IMR-90 (cell line): ENCODE measurements at regions not wholly inside any gene's neighbourhood (a gene's known extent, or its start where the extent isn't known, plus 50 kb on each side); places are given as distances from the start of the nearest gene placed in this dataset.

Experiments used
- ATAC-seq: fragments of 200-7000 bp; cut with Tn5 transposase; 2 replicates; pipeline ENCODE4 v1.9.1; 2020; ENCODE audit warnings: low read depth, mild to moderate bottlenecking, moderate library complexity
- BruUV-seq: library from RNA; stranded (reverse); fragments of 400-500 nt; replicated peaks from 2 replicates; lab custom pipeline; 2021; lab: Mats Ljungman, UMichigan
- CTCF ChIA-PET: fragments of 300-600 bp; formaldehyde crosslinking; extraction: SDS; loops from one replicate; lab custom pipeline; 2021; ENCODE audit warnings: antibody characterized with exemption; lab: Yijun Ruan, JAX
- POLR2A ChIA-PET: fragments of 300-600 bp; sonication (Branson Sonifier 250); formaldehyde crosslinking; loops from one replicate; lab custom pipeline; 2022; ENCODE audit warnings: antibody characterized with exemption; ENCODE audit not compliant: unreplicated experiment; lab: Charles Lee
- DNase-seq: peaks from one replicate; pipeline ENCODE4 v3.0.0; 2013
- H2AFZ ChIP-seq: replicated peaks from 2 replicates; pipeline ENCODE3; 2013; ENCODE audit warnings: low read length, mild to moderate bottlenecking; ENCODE audit not compliant: poor library complexity
- H2AK5ac ChIP-seq: 2 replicates; pipeline ENCODE4 v1.6.1; 2013; ENCODE audit warnings: low read depth, low read length, inconsistent platforms
- H2AK9ac ChIP-seq: replicated peaks from 2 replicates; pipeline ENCODE3; 2013; ENCODE audit warnings: mild to moderate bottlenecking, low read depth, low read length, moderate library complexity; ENCODE audit not compliant: poor library complexity
- H2BK120ac ChIP-seq: 2 replicates; pipeline ENCODE4 v1.6.1; 2013; ENCODE audit warnings: low read depth, low read length, inconsistent platforms
- H2BK15ac ChIP-seq: 3 replicates; pipeline ENCODE4 v1.6.1; 2013; ENCODE audit warnings: low read depth, low read length, inconsistent platforms
- H2BK20ac ChIP-seq: 2 replicates; pipeline ENCODE4 v1.6.1; 2013; ENCODE audit warnings: low read depth, mild to moderate bottlenecking, inconsistent platforms, low read length, moderate library complexity
- H2BK5ac ChIP-seq: 2 replicates; pipeline ENCODE4 v1.6.1; 2013; ENCODE audit warnings: mild to moderate bottlenecking, low read depth, low read length, inconsistent platforms; ENCODE audit not compliant: poor library complexity, severe bottlenecking
- H3K14ac ChIP-seq: replicated peaks from 2 replicates; pipeline ENCODE4 v1.6.1; 2013; ENCODE audit warnings: low read depth, low read length, inconsistent platforms
- H3K18ac ChIP-seq: 2 replicates; pipeline ENCODE4 v1.6.1; 2013; ENCODE audit warnings: low read depth, low read length, control low read depth
- H3K23ac ChIP-seq: 2 replicates; pipeline ENCODE4 v1.6.1; 2013; ENCODE audit warnings: low read depth, low read length, inconsistent platforms
- H3K27ac ChIP-seq: 2 replicates; pipeline ENCODE4 v1.5.1; 2013; ENCODE audit warnings: mild to moderate bottlenecking, control low read depth, low read length; ENCODE audit not compliant: insufficient read depth
- H3K27me3 ChIP-seq: 2 replicates; pipeline ENCODE4 v1.6.1; 2013; ENCODE audit warnings: low read length; ENCODE audit not compliant: control insufficient read depth, insufficient read depth
- H3K36me3 ChIP-seq: 2 replicates; pipeline ENCODE4 v1.6.1; 2013; ENCODE audit warnings: low read length, mixed read lengths; ENCODE audit not compliant: control insufficient read depth, insufficient read depth
- H3K4ac ChIP-seq: 2 replicates; pipeline ENCODE4 v1.6.1; 2013; ENCODE audit warnings: low read depth, low read length, inconsistent platforms
- H3K4me1 ChIP-seq: 2 replicates; pipeline ENCODE4 v1.6.1; 2013; ENCODE audit warnings: low read length, mixed read lengths; ENCODE audit not compliant: control insufficient read depth, insufficient read depth
- H3K4me2 ChIP-seq: 2 replicates; pipeline ENCODE4 v1.6.1; 2013; ENCODE audit warnings: low read depth, mild to moderate bottlenecking, control low read depth, low read length, moderate library complexity
- H3K4me3 ChIP-seq: 2 replicates; pipeline ENCODE4 v1.5.1; 2013; ENCODE audit warnings: low read depth, mild to moderate bottlenecking, control low read depth, low read length, moderate library complexity; ENCODE audit not compliant: insufficient read depth
- H3K56ac ChIP-seq: 2 replicates; pipeline ENCODE4 v1.6.1; 2013; ENCODE audit warnings: low read length, inconsistent platforms; ENCODE audit not compliant: insufficient read depth; ENCODE audit errors: extremely low read depth
- H3K79me1 ChIP-seq, 2 experiments: 2 replicates each; pipeline ENCODE4 v1.6.1; 2013; ENCODE audit warnings: low read length in 2 of 2, inconsistent platforms in 1 of 2, low read depth in 1 of 2
- H3K9ac ChIP-seq: 2 replicates; pipeline ENCODE4 v1.6.1; 2013; ENCODE audit warnings: low read depth, low read length, control low read depth
- H3K9me1 ChIP-seq: 2 replicates; pipeline ENCODE4 v1.6.1; 2013; ENCODE audit warnings: low read length, inconsistent platforms; ENCODE audit not compliant: insufficient read depth
- H3K9me3 ChIP-seq: 2 replicates; pipeline ENCODE4 v1.6.1; 2013; ENCODE audit warnings: low read length; ENCODE audit not compliant: control insufficient read depth, insufficient read depth
- H4K20me1 ChIP-seq: 2 replicates; pipeline ENCODE4 v1.6.1; 2013; ENCODE audit warnings: low read length, inconsistent platforms; ENCODE audit not compliant: insufficient read depth
- H4K5ac ChIP-seq: 2 replicates; pipeline ENCODE4 v1.6.1; 2013; ENCODE audit warnings: mild to moderate bottlenecking, low read depth, low read length, control low read depth
- H4K8ac ChIP-seq, 2 experiments: 2 replicates each; pipeline ENCODE4 v1.6.1; 2013; ENCODE audit warnings: low read depth in 2 of 2, low read length in 2 of 2, control low read depth in 1 of 2, inconsistent platforms in 1 of 2
- H4K91ac ChIP-seq: 2 replicates; pipeline ENCODE4 v1.6.1; 2013; ENCODE audit warnings: low read depth, low read length, inconsistent platforms; ENCODE audit not compliant: insufficient read depth
- BHLHE40 ChIP-seq: fragments of 150-350 bp; IDR thresholded peaks from 2 replicates; pipeline ENCODE4 v1.6.1; 2016; ENCODE audit warnings: mild to moderate bottlenecking, low read depth, low read length
- CEBPB ChIP-seq: IDR thresholded peaks from 2 replicates; pipeline ENCODE4 v1.6.1; 2012; ENCODE audit warnings: low read depth, low read length, improper control_type of control experiment
- ELK1 ChIP-seq: fragments of 150-350 bp; IDR thresholded peaks from 2 replicates; pipeline ENCODE4 v1.6.1; 2016; ENCODE audit warnings: low read depth, mild to moderate bottlenecking, low read length, moderate library complexity, borderline replicate concordance
- MAFK ChIP-seq: IDR thresholded peaks from 2 replicates; pipeline ENCODE4 v1.6.1; 2012; ENCODE audit warnings: low read depth, low read length, improper control_type of control experiment
- MAZ ChIP-seq: IDR thresholded peaks from 2 replicates; pipeline ENCODE4 v1.6.1; 2012; ENCODE audit warnings: low read depth, mild to moderate bottlenecking, low read length, improper control_type of control experiment, moderate library complexity, borderline replicate concordance
- MXI1 ChIP-seq: IDR thresholded peaks from 2 replicates; pipeline ENCODE4 v1.6.1; 2012; ENCODE audit warnings: low read depth, mild to moderate bottlenecking, low read length, moderate library complexity, borderline replicate concordance
- NFE2L2 ChIP-seq: fragments of 150-350 bp; IDR thresholded peaks from 2 replicates; pipeline ENCODE4 v1.6.1; 2016; ENCODE audit warnings: low read depth, mild to moderate bottlenecking, low read length
- RAD21 ChIP-seq: IDR thresholded peaks from 2 replicates; pipeline ENCODE4 v1.6.1; 2012; ENCODE audit warnings: low read length, improper control_type of control experiment
- RCOR1 ChIP-seq: IDR thresholded peaks from 2 replicates; pipeline ENCODE4 v1.6.1; 2012; ENCODE audit warnings: mild to moderate bottlenecking, low read length, improper control_type of control experiment; ENCODE audit not compliant: insufficient replicate concordance
- SMC3 ChIP-seq: fragments of 150-350 bp; IDR thresholded peaks from 2 replicates; pipeline ENCODE4 v1.6.1; 2016; ENCODE audit warnings: low read depth, mild to moderate bottlenecking, antibody characterized with exemption, low read length, moderate library complexity
- USF2 ChIP-seq: fragments of 150-350 bp; IDR thresholded peaks from 2 replicates; pipeline ENCODE4 v1.6.1; 2017; ENCODE audit warnings: mild to moderate bottlenecking, antibody characterized with exemption, low read length, low read depth
- WGBS, 2 experiments: methylation state at CpG; one replicate each; pipeline versions ENCODE4 v1.1.5 to v1.1.7; 2013; ENCODE audit warnings: missing lambda C conversion rate in 2 of 2; ENCODE audit not compliant: insufficient read length in 1 of 2; ENCODE audit errors: extremely low coverage in 2 of 2; 5-methylcytosine and 5-hydroxymethylcytosine counted together
- dilution Hi-C: fragments of 300-500 bp; cut with HindIII; formaldehyde crosslinking; loops from one replicate; pipeline ENCODE4 v1.14.3; 2018; ENCODE audit warnings: low sequenced_read_pairs; ENCODE audit not compliant: unreplicated experiment
- in situ Hi-C: fragments of 300-500 bp; cut with MboI; formaldehyde crosslinking; loops from 3 replicates; pipeline ENCODE4 v1.14.3; 2019; ENCODE audit warnings: low sequenced_read_pairs, inconsistent platforms, mixed read lengths
- intact Hi-C: fragments of 100-400 bp; cut with micrococcal nuclease; formaldehyde crosslinking; loops from 2 replicates; pipeline ENCODE4 v1.10.0; 2022

GRCh38 chr15:67925182-67925581 lies 85.3 kb upstream of the RNU6-1 start:
- CTCF ChIA-PET = no interaction called here
- H3K36me3 ChIP-seq = no peaks in the 10 kb centered on the region

More at GRCh38 chr15:67925182-67925581, 85.3 kb upstream of the RNU6-1 start:
- 100% methylated on average over 2 of the region's 7 CpGs; no CpG with 5 or more reads in 1 of the 2 experiments for WGBS, 2 experiments
- POLR2A ChIA-PET = no interaction called here
- Histone ChIP-seq H3K4me2 (no peak overlapping the region), H2AK5ac (no peak overlapping the region), H2AK9ac (no peak overlapping the region), H2AFZ (no peak overlapping the region), H3K14ac (no peak overlapping the region), H3K23ac (no peak overlapping the region), H4K91ac (no peak overlapping the region), H3K4me3 (no peak overlapping the region), H2BK15ac (no peak overlapping the region), H3K56ac (no peak overlapping the region), H4K20me1 (no peaks in the 10 kb centered on the region), H3K4me1 (peaks cover 14% of the 10 kb centered on the region), H3K9ac (no peak overlapping the region), H3K27ac (no peak overlapping the region), H3K4ac (no peak overlapping the region), H4K5ac (no peak overlapping the region), H4K8ac (no peak overlapping the region), H2BK120ac (no peak overlapping the region), H3K27me3 (no peaks in the 10 kb centered on the region), H2BK5ac (no peak overlapping the region), H3K9me3 (no peaks in the 10 kb centered on the region), H3K79me1 (no peaks in the 10 kb centered on the region), H3K18ac (no peak overlapping the region), H2BK20ac (no peak overlapping the region), H3K9me1 (peaks cover 7% of the 10 kb centered on the region)
- in situ Hi-C loops = no loop called here
- TF ChIP-seq CEBPB = no peak
- TF ChIP-seq RAD21 = no peak
- no peak for TF ChIP-seq MAZ
- no peak for TF ChIP-seq RCOR1
- no peak for TF ChIP-seq MAFK
- no peak for TF ChIP-seq ELK1
- no peak for TF ChIP-seq USF2
- no peak for TF ChIP-seq SMC3
- no peak for TF ChIP-seq BHLHE40
- no peak for TF ChIP-seq NFE2L2
- no peak for TF ChIP-seq MXI1
- DNase-seq (no peak), ATAC-seq (no peak)
- no TSS peak for BruUV-seq
- dilution Hi-C loops = no loop called here
- intact Hi-C loops = no loop called here
